HG02885 (cell line): ENCODE measurements at regions not wholly inside any gene's neighbourhood (a gene's known extent, or its start where the extent isn't known, plus 50 kb on each side); places are given as distances from the start of the nearest gene placed in this dataset.

ENCODE experiments used
- ATAC-seq: cut with Tn5 transposase; IDR thresholded peaks from one replicate; pipeline ENCODE4 v1.9.1; 2021; ENCODE audit warnings: mild to moderate bottlenecking; ENCODE audit not compliant: unreplicated experiment, poor library complexity

- ATAC-seq = no peak
Observed at GRCh38 chr2:66714610-66715009, 279.7 kb downstream of the MEIS1 start.

GRCh38 chr2:66717218-66717905 is 282.4 kb downstream of the MEIS1 start:
- ATAC-seq = no peak

DNA sequence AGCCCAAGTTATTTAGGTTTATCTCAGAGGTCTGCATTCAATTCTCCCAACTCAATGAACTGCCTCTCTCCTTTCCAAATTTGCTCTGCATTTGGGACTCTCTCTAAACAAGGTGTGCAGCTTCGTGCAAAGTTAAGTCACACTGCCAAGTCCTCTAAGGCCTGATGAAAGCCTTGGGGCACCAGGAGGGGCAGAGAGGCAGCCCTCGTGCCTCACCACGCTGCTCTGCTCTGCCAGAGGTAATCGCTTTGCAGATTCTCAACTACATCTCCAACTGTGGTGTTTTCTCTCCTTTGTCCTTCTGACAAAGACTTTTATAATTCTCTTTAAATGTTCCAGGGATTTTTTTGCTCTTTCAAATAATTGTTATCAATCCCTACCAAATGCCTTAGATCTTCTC is 283.0 kb downstream of the MEIS1 start:
- no peak for ATAC-seq

DNA sequence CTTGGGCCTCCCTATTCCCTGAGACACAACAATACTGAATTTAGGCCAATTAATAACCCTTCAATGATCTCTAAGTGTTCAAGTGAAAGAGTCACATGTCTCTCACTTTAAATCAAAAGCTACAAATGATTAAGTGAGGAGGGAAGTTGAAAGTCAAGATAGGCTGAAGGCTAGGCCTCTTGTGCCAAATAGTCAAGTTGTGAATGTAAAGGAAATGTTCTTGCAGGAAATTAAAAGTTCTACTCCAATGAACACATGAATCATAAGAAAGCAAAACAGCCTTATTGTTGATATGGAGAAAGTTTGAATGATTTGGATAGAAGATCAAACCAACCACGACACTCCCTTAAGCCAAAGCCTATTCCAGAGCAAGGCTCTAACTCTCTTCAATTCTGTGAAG is 286.9 kb downstream of the MEIS1 start:
- no peak for ATAC-seq

- no peak for ATAC-seq
Observed at GRCh38 chr2:66724241-66724640, 289.3 kb downstream of the MEIS1 start.

GRCh38 chr2:66729416-66730330 is 294.7 kb downstream of the MEIS1 start:
- ATAC-seq = no peak

GRCh38 chr2:66730441-66730840 is 295.5 kb downstream of the MEIS1 start:
- ATAC-seq = no peak

GRCh38 chr2:66733364-66733999 is 298.6 kb downstream of the MEIS1 start:
- ATAC-seq = no peak

GRCh38 chr2:66748939-66749338 is 314.0 kb downstream of the MEIS1 start:
- no peak for ATAC-seq

- no peak for ATAC-seq
Observed at GRCh38 chr2:66749566-66749965, 314.6 kb downstream of the MEIS1 start.

GRCh38 chr2:66753257-66753656 is 318.3 kb downstream of the MEIS1 start:
- no peak for ATAC-seq

DNA sequence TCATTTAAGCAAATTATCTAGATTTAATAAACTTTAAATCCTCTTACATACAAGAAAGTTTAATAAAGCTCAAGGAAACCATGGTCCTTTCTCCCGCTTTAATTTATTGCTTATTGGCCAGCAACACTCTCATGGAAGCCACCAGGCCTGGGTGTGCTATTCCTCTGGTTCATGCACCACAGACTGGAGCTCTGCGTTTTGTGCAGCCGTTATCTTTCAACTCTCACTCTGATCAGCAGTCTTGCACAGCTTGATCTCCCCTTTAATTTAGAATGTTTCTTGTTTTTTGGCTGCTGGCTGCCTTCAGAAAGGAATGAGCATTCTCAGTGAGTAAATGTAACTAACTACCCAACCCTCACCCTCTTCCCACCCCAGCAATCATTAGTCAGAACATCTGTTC is 318.7 kb downstream of the MEIS1 start:
- ATAC-seq = no peak

DNA sequence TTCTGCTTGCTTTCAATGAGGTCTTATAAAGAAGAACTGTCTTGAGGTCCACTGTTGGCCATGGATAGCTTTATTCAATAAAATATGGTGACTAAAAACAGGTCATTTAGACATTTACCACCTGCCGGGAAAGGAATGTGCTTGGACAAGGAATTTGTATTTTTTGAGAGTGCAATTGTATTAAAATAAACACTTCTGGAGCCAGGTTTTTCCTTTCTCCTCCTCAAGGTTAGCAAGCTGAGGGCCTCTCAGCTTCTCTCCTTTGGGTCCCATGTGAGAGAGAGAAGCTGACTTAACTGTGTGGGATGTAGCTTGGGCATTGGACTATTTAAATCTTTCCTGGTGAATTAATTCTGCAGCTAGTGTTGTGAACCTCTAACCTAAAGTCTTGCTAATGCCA is 321.0 kb downstream of the MEIS1 start:
- ATAC-seq = no peak

- no peak for ATAC-seq
Observed at GRCh38 chr2:66761826-66762225, 326.9 kb downstream of the MEIS1 start.

DNA sequence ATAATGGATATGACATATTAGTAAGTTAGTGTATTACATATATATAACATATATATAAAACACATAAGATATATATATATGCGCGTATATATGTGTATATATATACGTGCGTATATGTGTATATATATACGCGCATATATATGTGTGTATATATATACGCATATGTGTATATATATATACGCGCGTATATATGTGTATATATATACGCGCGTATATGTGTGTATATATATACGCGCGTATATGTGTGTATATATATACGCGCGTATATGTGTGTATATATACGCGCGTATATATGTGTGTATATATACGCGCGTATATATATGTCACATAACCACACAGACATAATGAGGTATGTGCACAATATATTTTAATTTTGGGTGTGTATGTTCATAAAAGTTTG is 327.8 kb downstream of the MEIS1 start:
- no peak for ATAC-seq

GRCh38 chr2:66766582-66766981 is 331.7 kb downstream of the MEIS1 start:
- ATAC-seq = no peak

- ATAC-seq = no peak
Observed at GRCh38 chr2:66771359-66771976, 336.5 kb downstream of the MEIS1 start.

GRCh38 chr2:66772618-66773017 is 337.7 kb downstream of the MEIS1 start:
- no peak for ATAC-seq

DNA sequence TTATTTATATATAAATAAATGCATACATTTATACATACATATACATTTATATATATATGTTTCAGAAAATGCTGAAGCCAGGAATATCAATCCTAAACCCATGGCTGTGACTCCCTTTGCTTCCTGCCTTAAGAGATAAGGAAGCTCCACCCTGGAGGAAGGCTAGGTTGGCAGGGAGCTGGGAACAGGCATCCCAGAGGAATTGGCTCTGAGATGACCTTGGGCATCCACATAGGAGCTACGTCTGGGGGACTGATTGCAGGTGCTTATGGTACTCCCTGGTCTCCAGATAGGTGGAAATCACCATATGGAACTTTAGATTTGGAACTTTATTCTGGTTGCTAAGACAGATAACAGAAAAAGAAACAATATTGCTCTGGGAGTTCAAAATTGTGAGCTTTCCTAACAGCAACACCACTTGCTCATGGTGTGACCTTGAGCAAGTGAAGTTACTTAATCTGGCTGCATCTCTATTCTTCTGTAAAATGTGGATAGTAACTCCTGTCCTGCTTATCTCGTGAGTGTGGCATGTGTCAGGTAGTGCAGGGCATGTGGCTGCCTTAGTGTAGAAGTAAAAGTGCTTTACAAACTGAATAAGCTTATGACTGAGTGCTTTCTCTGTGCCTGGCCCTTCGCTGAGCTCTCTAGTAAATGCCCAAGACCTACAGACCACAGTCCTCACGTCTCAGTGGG is 341.0 kb downstream of the MEIS1 start:
- ATAC-seq = no peak

- ATAC-seq = no peak
Observed at GRCh38 chr2:66781804-66782203, 346.9 kb downstream of the MEIS1 start.
